ENCODE measurements at regions not wholly inside any gene's neighbourhood (a gene's known extent, or its start where the extent isn't known, plus 50 kb on each side); places are given as distances from the start of the nearest gene placed in this dataset.

- no peak overlapping the region for H3K4me3 Mint-ChIP-seq
- H3K4me1 Mint-ChIP-seq = no peaks in the 10 kb centered on the region
- intact Hi-C loops (cut with micrococcal nuclease) = no loop called here
- ChIA-PET POLR2A (no interaction called here), CTCF (no interaction called here)
- DNase-seq = no peak
- TF ChIP-seq CTCF (IDR thresholded peaks at IDR 0.05) = no peak
- H3K27ac Mint-ChIP-seq = no peak overlapping the region
- ATAC-seq (ENCODE audit: low read depth) = no peak
- H3K9me3 Mint-ChIP-seq = peaks cover 5% of the 10 kb centered on the region
- H3K36me3 Mint-ChIP-seq (ENCODE audit: low read depth) = no peaks in the 10 kb centered on the region
- no peaks in the 10 kb centered on the region for H3K27me3 Mint-ChIP-seq
Observed at GRCh38 chr14:38704220-38704619, 398.8 kb downstream of the SEC23A start.

GRCh38 chr14:38696925-38697324 lies 406.1 kb downstream of the SEC23A start:
- Mint-ChIP-seq H3K36me3 (ENCODE audit: low read depth) (no peaks in the 10 kb centered on the region), H3K4me1 (no peaks in the 10 kb centered on the region), H3K27ac (no peak overlapping the region), H3K27me3 (no peaks in the 10 kb centered on the region), H3K9me3 (peaks cover 16% of the 10 kb centered on the region), H3K4me3 (no peak overlapping the region)
- POLR2A ChIA-PET = no interaction called here
- DNase-seq = no peak
- no peak for ATAC-seq (ENCODE audit: low read depth)
- no peak for TF ChIP-seq CTCF (IDR thresholded peaks at IDR 0.05)
- intact Hi-C loops (cut with micrococcal nuclease) = no loop called here
- CTCF ChIA-PET = no interaction called here

- ATAC-seq (ENCODE audit: low read depth) = no peak
- no peak overlapping the region for H3K27ac Mint-ChIP-seq
- TF ChIP-seq CTCF (IDR thresholded peaks at IDR 0.05) = no peak
- POLR2A ChIA-PET = no interaction called here
- H3K36me3 Mint-ChIP-seq (ENCODE audit: low read depth) = no peaks in the 10 kb centered on the region
- H3K4me3 Mint-ChIP-seq = no peak overlapping the region
- no peak for DNase-seq
- CTCF ChIA-PET = no interaction called here
- intact Hi-C loops (cut with micrococcal nuclease) = no loop called here
- H3K4me1 Mint-ChIP-seq = no peaks in the 10 kb centered on the region
- H3K9me3 Mint-ChIP-seq = peaks cover 11% of the 10 kb centered on the region
- no peaks in the 10 kb centered on the region for H3K27me3 Mint-ChIP-seq
Observed at GRCh38 chr14:38693423-38693822, 409.6 kb downstream of the SEC23A start.

- DNase-seq (no peak), ATAC-seq (ENCODE audit: low read depth) (no peak)
- no peaks in the 10 kb centered on the region for H3K36me3 Mint-ChIP-seq (ENCODE audit: low read depth)
- H3K4me3 Mint-ChIP-seq = no peak overlapping the region
- POLR2A ChIA-PET = no interaction called here
- no peaks in the 10 kb centered on the region for H3K9me3 Mint-ChIP-seq
- intact Hi-C loops (cut with micrococcal nuclease) = no loop called here
- CTCF ChIA-PET = no interaction called here
- H3K4me1 Mint-ChIP-seq = no peaks in the 10 kb centered on the region
- no peaks in the 10 kb centered on the region for H3K27me3 Mint-ChIP-seq
- no peak for TF ChIP-seq CTCF (IDR thresholded peaks at IDR 0.05)
- H3K27ac Mint-ChIP-seq = no peak overlapping the region
Observed at GRCh38 chr14:38669027-38669426, 413.1 kb upstream of the CLEC14A start.

GRCh38 chr14:38663382-38663781 lies 407.5 kb upstream of the CLEC14A start:
- Mint-ChIP-seq H3K4me1 (no peaks in the 10 kb centered on the region), H3K9me3 (no peaks in the 10 kb centered on the region), H3K36me3 (ENCODE audit: low read depth) (no peaks in the 10 kb centered on the region), H3K27me3 (no peaks in the 10 kb centered on the region), H3K4me3 (no peak overlapping the region), H3K27ac (no peak overlapping the region)
- intact Hi-C loops (cut with micrococcal nuclease) = no loop called here
- DNase-seq = no peak
- TF ChIP-seq CTCF (IDR thresholded peaks at IDR 0.05) = no peak
- ATAC-seq (ENCODE audit: low read depth) = no peak
- ChIA-PET POLR2A (no interaction called here), CTCF (no interaction called here)

Data from activated B cell treated with CpG ODN at 0.5 μM for 24 hours (primary cell).